BJ (cell line): ENCODE measurements at regions not wholly inside any gene's neighbourhood (a gene's known extent, or its start where the extent isn't known, plus 50 kb on each side); places are given as distances from the start of the nearest gene placed in this dataset.

Source experiments
- CTCF ChIA-PET: fragments of 350-600 bp; formaldehyde crosslinking; extraction: SDS; loops from one replicate; lab custom pipeline; 2021; ENCODE audit warnings: antibody characterized with exemption, inconsistent platforms; lab: Yijun Ruan, JAX
- POLR2A ChIA-PET: fragments of 300-600 bp; sonication (Branson Sonifier 250); formaldehyde crosslinking; extraction: SDS; loops from one replicate; lab custom pipeline; 2021; ENCODE audit warnings: antibody characterized with exemption; lab: Charles Lee
- DNase-seq: peaks from one replicate; pipeline ENCODE4 v3.0.0-alpha.2; 2011; ENCODE audit warnings: low read depth
- H3K27me3 ChIP-seq: 2 replicates; pipeline ENCODE4 v1.6.0; 2011; ENCODE audit warnings: low read length; ENCODE audit not compliant: control insufficient read depth, insufficient read depth
- H3K36me3 ChIP-seq: 2 replicates; pipeline ENCODE4 v1.5.1; 2011; ENCODE audit warnings: low read length; ENCODE audit not compliant: control insufficient read depth, insufficient read depth
- H3K4me3 ChIP-seq: 2 replicates; pipeline ENCODE4 v1.5.1; 2011; ENCODE audit warnings: low read depth, mild to moderate bottlenecking, control low read depth, low read length
- CTCF ChIP-seq: IDR thresholded peaks from 2 replicates; pipeline ENCODE4 v1.5.1; 2011; ENCODE audit warnings: low read depth, mild to moderate bottlenecking, control low read depth, inconsistent platforms, low read length, moderate library complexity; ENCODE audit not compliant: insufficient read depth

- Histone ChIP-seq H3K36me3 (no peaks in the 10 kb centered on the region), H3K4me3 (no peak overlapping the region), H3K27me3 (no peaks in the 10 kb centered on the region)
- no peak for TF ChIP-seq CTCF
- no peak for DNase-seq
- CTCF ChIA-PET: interaction anchor here (1.5 kb wide), 1 partner anchor 12 kb away, joined by 3 read pairs; no protein-coding TSS in a partner anchor
- POLR2A ChIA-PET: no interaction called here
Measured at GRCh38 chr2:15687243-15687642, 95.6 kb downstream of the DDX1 start.

GRCh38 chr2:15687720-15688119 lies 96.1 kb downstream of the DDX1 start:
- H3K4me3 ChIP-seq: no peak overlapping the region
- no peaks in the 10 kb centered on the region for H3K27me3 ChIP-seq
- DNase-seq: no peak
- TF ChIP-seq CTCF: no peak
- ChIA-PET POLR2A (no interaction called here), CTCF (no interaction called here)
- H3K36me3 ChIP-seq: no peaks in the 10 kb centered on the region

GRCh38 chr2:15688924-15689568 lies 97.4 kb downstream of the DDX1 start:
- CTCF ChIA-PET: no interaction called here
- DNase-seq: no peak
- H3K4me3 ChIP-seq: no peak overlapping the region
- H3K36me3 ChIP-seq: no peaks in the 10 kb centered on the region
- TF ChIP-seq CTCF: no peak
- POLR2A ChIA-PET: no interaction called here
- H3K27me3 ChIP-seq: no peaks in the 10 kb centered on the region

GRCh38 chr2:15689654-15690053 lies 98.0 kb downstream of the DDX1 start:
- ChIA-PET CTCF (no interaction called here), POLR2A (no interaction called here)
- no peak for DNase-seq

More at GRCh38 chr2:15689654-15690053, 98.0 kb downstream of the DDX1 start:
- no peaks in the 10 kb centered on the region for H3K27me3 ChIP-seq
- no peaks in the 10 kb centered on the region for H3K36me3 ChIP-seq
- TF ChIP-seq CTCF: no peak
- no peak overlapping the region for H3K4me3 ChIP-seq
